Caki2 (cell line): ENCODE measurements at regions not wholly inside any gene's neighbourhood (a gene's known extent, or its start where the extent isn't known, plus 50 kb on each side); places are given as distances from the start of the nearest gene placed in this dataset.
A peak's percentile ranks its signal among the peaks of the same experiment; 100 is the strongest.
"Not testable (repeated sequence)": the region's sequence is repeated elsewhere in the genome, so short reads cannot be mapped to it uniquely, and the experiment has no call there.

ENCODE experiments used
- DNase-seq: peaks from one replicate; pipeline ENCODE4 v3.0.0-alpha.2; 2015; ENCODE audit warnings: low read depth
- in situ Hi-C: cut with HindIII; loops from 2 replicates; pipeline ENCODE4 v1.10.0; 2016; ENCODE audit warnings: low sequenced_read_pairs, low pct_unique_long_range_greater_than_20kb, mixed read lengths

DNA sequence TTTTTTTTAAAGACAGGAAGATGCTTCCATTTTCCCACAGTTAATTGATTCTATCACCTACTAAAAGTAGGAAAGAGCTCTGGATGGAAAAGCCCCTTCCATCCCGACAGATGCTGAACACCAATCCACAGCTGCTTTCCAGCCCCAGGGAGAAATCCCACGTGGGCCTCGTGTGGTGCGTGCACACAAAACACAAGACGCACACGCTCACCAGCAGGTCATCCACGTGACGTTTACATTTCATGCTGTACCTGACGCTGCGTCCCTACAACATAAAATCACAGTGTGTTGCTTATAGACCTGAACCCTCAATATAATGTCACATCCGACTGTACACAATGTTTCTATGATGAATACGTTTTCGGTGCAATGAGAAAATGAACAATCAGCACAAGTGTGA, 50.2 kb upstream of the DACT2 start:
- DNase-seq, result no peak
- in situ Hi-C loops, result no loop called here

DNA sequence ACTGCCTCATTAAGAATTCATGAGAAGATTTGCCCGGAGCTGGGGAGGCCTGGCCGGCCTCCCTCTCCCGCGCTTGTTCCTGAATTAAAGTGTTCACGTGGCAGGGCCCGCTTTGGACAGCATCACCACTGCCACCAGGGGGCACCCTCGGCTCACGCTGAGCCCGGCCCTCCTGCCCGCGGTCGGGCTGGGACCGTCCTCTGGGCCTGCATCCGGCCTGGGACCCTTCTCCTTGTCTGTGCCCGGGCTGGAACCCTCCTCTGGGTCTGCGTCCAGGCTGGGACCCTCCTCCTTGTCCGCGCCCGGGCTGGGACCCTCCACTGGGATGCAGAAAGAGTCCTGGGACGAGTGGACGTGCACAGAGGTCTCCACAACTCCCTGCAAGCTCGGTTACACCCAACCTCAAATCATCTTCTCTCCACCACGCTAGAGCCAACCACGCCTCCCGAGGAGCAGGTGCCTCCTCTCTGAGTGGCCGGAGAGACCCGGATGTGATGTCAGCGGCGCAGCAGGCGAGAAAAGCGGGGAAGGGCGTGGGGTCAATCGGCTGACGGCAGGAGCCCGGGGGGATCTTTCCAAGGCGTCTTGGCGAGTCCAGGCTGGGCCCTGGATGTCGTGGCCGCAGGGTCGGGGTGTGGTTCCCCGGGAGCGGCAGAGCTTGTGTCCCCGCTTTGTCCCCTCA, 50.9 kb upstream of the DACT2 start:
- in situ Hi-C loops, result no loop called here
- DNase-seq, result peak; percentile 25

DNA sequence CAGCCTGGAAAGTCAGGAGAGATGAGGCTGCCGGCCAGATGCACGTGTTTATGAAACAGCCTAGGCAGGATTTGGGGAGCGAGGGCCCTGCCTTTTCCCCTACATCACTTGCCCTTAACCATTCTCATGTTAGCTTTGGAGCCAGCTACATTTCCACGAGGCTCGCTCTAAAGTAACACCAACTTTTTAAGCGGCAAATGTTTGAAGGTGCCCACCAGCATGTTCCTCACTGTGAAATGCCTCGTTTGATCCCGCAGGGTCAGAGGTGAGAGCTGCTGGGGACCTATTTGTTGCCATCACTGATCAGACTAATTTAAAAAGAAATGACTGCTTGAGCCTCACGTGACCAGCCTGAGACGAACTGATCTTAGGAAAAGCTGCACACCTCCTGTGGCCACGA, 51.6 kb upstream of the DACT2 start:
- in situ Hi-C loops, result no loop called here
- DNase-seq, result no peak

DNA sequence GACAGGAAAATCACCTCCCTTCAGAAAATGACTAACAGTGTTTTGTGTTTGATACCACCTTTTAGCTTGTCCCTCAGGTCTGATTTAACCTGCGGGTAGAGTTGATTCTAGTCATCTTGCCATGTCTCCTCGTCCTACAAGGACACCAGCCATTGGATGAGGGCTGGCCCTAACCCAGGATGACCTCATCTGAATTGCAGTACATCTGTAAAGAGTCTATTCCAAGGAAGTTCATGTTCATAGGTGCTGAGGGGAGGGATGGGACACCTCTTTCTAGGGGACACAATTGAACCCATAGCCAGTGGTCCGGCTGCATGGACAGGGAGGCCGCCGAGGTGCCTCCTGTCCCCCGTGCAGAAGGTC, 52.0 kb upstream of the DACT2 start:
- in situ Hi-C loops, result no loop called here
- no peak for DNase-seq

DNA sequence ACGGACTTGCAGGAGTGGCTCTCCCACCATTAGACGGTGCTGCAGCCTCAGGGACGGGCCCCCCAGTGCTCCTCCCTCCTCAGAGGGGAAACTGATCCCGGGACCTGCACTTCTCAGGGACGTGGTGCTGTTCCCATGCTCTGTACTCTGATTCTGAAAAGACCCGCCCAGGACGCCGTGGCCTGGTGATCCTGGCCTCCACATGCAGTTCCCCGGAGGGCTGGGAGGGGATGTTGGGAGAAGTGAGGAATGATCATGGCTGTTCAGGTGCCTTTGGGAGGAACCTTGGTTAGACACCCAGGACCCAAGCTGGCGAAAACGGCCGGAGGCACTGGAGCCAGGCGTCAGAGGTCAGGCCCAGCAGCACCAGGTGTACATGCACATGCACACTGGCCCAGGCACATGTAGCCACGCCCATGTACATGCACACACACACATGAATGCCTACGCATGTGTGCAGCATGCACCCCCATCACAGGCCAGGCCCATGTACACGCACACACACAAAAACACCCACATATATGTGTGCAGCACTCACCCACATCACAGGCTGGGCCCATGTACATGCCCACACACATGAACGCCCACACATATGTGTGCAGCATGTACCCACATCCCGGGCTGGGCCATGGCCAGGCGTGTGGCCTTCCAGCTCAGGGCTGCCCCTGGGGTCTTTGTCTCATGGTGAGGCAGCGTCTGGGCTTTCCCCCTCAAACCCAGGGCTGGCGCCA, 52.6 kb upstream of the DACT2 start:
- no peak for DNase-seq
- in situ Hi-C loops, result no loop called here

DNA sequence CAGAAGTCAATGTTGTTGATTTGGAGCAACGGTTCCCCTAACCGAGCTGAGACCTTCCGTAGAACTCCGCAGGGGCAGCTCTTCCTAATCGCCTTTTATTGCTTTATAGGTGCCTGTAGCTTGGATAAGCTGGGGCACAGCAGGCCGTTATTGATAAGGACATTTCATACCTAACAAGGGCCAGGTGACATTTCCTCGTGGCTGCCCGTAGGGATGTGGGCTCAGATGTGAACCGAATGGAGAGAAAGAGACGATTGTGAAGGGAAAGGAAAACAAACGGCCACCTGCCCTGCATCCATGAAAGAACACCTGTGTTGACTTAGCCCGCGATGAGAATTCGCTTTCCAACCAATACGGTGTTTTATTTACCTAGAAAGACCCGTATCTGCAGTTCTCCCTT, 53.3 kb upstream of the DACT2 start:
- no peak for DNase-seq
- in situ Hi-C loops, result no loop called here

DNA sequence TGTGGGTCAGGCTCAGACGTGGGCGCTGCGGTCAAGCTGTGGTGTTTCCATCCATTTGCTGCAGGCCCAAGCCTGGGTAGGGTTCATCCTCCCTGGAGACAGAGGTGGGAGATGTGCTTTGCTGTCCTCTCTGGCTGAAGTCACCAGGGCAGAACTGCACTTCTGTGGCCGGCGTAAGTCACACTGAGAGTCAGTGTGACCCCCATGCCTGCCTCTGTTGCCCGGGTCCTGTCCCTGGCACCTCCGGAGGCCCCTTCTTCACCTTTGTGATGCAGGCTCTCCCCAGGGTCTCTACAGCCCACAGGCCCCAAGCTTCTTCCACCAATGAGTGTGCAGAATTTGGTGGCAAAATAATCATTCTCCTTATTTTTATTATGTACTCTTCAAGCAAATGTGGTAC, 53.8 kb upstream of the DACT2 start:
- DNase-seq, result no peak
- in situ Hi-C loops, result no loop called here

DNA sequence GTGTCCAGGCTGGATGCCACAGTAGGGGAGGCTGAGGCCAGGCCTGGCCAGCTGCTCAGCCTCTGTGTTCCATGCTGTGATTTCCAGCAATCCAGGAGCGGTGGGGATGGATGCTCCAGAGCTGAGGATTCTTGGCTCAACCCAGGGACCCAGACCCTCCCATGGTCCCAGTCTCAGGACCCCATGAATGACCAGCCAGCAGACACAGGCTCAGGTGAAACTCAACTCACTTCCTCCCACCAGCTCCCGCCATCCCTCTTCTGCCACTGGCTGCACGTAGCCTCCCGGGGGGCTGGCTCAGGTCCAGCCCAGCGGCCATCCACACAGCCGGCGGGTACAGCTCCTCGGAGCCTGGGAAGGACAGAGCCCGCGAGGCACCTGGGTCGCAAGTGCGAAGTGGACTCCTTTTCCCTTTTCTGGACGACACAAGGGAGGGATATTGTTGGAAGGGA, 54.5 kb upstream of the DACT2 start:
- in situ Hi-C loops, result no loop called here
- no peak for DNase-seq

DNA sequence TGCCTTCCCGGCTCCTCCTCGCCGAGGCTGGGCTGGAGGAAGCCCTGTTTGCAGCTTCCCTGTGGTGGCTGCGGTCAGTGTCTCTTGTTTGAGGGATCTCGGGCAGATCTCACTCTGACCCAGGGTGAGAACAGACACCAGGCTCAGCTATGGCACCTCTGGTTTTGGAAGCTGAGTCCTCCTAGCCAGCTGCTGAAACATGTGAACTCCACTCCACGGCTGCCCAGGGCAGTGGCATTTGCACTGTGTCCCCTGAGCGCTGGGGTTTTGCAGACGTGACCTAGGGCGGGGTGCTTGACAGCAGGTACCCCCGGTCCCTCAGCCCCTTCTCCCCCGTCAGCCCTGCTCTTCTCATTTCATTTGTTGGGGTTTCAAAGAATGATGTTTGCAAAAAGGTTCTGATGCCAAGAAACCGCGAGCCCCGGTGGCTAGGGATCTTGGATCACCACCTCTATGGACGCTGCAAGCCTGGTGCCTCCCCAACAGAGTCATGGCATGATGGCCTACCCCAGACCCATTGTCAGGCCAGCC, 55.0 kb upstream of the DACT2 start:
- in situ Hi-C loops, result no loop called here
- DNase-seq, result no peak

DNA sequence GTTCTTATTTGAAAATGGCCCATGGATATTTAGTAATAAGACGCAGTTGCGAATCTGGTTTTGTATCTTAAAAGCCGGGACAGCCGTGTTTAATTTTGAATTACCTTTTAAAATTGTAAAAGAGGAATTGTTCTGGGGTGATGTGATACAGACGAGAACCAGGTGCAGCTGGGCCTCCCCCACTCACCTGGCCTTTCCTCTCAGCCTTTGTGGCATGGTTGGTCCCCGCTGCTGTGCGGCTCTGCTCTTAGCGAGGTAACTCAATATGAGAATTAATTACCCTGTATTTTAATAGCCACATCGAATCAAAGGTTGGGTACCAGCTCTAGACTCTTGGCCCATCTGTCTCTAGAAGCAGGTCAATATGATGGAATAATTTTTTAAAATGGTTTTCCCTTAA, 56.5 kb upstream of the DACT2 start:
- DNase-seq, result no peak
- in situ Hi-C loops, result no loop called here

DNA sequence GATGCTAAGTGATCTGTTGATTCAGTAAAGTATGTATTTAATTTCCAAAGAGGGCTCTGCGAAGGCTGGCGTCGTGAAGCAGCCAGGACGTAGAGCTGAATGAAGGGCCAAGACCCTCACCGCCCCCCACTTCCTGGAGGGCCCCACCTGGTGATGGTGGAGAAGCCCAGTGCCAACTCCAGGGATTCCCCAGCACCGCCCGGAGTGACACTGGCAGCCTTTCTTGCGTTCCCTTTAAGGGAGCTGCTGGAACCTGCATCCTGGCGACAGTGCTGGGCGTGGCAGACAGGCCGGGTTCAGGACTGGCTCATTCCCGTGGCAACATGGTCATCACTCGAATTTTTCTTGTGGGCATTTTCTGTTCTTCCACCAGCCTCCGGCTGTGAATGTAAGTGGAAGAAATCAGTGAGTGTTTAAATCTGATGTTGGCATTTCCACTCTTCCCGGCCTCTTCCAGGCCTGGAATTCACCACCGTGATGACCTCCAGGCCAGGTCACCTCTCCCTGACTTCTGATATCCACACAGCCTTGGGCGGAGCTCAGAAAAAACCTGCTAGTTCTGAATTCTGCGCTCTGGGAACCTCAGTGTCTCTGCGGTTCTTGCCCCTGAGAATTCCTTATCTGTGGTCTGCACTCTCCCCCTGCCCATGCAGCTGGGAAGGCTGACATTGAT, 57.4 kb upstream of the DACT2 start:
- in situ Hi-C loops, result no loop called here
- DNase-seq, result no peak

DNA sequence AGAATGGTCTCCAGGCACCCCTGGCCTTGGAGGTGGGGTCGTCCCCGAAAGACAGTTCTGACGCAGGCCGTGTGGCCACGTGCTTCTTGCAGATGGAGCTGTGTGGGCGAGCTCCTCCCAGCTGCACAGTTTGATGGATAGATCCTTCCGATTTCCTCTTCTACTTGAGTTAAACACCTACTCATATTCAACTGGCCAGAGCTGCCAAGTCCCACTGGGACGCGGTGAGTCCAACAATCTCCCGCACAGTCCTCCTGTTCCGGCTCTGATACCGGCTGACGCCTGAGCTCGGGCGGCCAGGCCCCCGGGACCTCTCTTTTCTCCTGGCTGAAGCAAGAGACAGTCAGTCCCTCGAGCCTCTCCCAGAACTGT, 57.9 kb upstream of the DACT2 start:
- DNase-seq, result no peak
- in situ Hi-C loops, result no loop called here

DNA sequence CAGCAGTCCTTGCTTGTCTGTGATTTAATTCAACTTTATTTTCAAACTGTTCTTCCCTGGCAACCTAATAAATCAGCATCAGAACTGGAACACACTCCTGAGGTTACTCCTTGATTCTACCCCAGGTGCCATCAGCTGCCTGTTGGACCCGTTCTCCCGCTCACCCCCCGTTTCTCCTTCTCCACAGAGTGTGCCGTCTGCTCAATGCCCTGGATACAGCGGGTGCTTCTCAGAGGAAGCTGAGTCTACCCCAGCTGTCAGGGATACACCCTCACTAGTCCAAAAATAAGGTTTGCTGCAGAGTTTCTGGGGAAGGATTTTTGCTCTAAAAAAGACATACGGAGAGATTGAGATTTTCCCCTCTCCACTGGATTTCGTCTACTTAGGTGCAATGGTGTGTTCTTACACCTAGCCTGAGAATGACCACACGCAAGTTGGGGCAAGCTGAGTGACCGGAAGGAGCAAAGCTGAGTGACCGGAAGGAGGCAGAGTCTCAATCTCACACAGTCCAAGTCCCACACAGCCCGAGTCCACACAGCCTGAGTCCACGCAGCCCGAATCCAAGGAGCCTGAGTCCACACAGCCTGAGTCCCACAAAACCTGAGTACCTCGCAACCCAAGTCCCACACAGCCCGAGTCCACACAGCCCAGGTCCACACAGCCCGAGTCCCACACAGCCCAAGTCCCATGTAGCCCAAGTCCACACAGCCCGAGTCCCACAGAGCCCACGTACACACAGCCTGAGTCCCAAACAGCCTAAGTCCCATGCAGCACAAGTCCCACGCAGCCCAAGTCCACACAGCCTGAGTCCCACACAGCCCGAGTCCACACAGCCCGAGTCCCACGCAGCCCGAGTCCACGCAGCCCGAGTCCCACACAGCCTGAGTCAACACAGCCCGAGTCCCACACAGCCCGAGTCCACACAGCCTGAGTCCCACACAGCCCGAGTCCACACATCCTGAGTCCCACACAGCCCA, 58.6 kb upstream of the DACT2 start:
- in situ Hi-C loops, result no loop called here
- no peak for DNase-seq

DNA sequence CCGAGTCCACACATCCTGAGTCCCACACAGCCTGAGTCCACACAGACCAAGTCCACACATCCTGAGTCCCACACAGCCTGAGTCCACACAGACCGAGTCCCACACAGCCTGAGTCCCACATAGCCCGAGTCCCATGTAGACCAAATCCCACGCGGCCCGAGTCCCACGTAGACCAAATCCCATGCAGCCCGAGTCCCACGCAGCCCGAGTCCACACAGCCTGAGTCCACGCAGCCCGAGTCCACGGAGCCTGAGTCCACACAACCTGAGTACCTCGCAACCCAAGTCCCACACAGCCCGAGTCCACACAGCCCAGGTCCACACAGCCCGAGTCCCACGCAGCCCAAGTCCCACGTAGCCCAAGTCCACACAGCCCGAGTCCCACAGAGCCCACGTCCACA, 60.0 kb upstream of the DACT2 start:
- in situ Hi-C loops, DNase-seq: not testable (repeated sequence)

DNA sequence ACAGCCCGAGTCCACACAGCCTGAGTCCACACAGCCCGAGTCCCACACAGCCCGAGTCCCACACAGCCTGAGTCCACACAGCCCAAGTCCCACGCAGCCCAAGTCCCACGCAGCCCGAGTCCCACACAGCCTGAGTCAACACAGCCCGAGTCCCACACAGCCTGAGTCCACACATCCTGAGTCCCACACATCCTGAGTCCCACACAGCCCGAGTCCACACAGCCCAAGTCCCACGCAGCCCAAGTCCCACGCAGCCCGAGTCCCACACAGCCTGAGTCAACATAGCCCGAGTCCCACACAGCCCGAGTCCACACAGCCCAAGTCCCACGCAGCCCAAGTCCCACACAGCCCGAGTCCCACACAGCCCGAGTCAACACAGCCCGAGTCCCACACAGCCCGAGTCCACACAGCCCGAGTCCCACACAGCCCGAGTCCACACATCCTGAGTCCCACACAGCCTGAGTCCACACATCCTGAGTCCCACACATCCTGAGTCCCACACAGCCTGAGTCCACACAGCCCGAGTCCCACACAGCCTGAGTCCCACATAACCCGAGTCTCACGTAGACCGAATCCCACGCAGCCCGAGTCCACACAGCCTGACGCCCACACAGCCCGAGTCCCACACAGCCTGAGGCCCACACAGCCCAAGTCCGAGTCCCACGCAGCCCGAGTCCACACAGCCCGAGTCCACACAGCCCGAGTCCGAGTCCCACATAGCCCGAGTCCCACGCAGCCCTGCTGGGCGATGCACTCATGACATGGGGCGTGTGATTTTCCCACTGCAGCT, 60.6 kb upstream of the SMOC2 start:
- DNase-seq, in situ Hi-C loops: not testable (repeated sequence)

DNA sequence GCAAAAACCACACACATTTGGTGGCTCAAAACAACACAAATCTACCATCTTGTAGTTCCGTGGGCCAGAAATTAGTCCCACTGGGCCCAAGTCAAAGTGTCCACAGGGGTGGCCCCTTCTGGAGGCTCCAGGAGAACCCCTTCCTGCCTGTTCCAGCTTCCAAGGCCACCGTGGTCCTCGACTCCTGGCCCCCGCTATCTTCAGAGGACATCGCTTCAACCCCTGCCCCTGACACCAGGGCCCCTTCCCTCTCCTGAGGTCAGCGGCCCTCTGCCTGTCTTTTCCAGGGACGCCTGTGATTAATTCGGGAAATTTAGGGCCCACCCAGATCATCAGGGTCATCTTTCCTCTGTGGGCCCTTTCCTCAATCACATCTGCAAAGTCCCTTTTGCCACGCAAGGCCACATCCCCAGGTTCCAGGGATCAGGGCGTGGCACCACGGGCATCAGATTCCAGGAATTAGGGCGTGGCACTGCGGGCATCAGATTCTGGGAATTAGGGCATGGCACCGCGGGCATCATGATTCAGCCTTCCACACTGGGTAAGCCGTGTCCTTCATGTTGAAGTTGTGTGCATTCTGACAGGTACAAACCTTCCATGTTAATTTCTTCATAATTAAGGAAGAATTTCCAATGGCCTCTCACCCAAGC, 59.9 kb upstream of the SMOC2 start:
- no peak for DNase-seq
- in situ Hi-C loops, result no loop called here

DNA sequence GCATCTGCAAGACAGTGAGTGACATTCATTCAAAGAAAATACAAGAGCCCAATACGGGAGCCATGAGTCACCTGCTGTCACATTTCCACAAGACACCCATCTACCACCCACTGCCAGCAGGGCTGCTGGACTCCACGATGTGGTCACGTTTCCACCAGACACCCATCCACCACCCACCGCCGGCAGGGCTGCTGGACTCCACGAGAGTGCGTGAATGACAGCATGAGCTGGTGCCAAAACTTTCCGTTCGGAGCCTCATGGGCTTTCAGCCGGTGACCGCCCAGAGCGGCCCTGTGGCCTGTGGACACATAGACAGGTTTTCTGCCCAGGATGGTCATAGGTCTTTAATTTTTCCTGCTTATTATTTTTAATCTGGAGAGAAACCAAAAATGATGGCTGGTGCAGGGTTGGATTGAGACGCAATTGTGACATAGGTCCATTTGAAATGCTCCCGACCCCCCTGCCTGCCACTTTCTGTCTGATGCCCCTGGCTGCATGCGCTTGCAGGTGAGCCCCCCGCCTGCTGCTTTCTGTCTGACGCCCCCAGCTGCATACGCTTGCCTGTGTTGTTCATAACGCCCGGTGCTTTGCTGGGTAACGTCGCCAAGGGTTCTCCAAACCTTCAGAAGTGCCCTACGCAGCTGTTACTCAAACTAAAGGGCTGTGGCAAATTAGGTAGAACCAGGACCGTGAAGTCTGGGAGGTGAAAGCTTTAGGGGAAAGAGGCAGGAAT, 59.1 kb upstream of the SMOC2 start:
- in situ Hi-C loops, result no loop called here
- no peak for DNase-seq
